ENCODE measurements at regions not wholly inside any gene's neighbourhood (a gene's known extent, or its start where the extent isn't known, plus 50 kb on each side); places are given as distances from the start of the nearest gene placed in this dataset.
"Not testable (repeated sequence)": the region's sequence is repeated elsewhere in the genome, so short reads cannot be mapped to it uniquely, and the experiment has no call there.

DNA sequence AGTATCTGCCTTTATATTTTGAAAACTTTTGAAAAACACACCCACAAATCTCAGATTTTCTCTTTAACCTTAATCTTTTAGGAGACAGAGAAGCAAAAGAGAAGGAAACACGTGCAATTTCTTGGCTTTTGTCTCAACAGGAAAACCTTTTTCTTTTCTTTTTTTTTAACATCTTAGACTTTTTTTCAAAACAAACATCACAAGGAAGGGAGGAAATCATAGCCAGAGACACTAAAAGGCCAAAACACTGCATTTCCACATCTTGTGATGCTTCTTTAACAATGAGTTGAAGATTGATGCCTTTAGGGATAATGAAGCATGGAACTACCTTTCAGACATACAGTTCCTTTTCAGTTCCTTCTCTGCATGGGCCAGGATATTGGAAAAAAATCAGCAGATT is 136.6 kb upstream of the NRBF2 start:
- no peak for DNase-seq

GRCh38 chr10:62993121-62993520 is 140.0 kb upstream of the NRBF2 start:
- DNase-seq: no peak

DNA sequence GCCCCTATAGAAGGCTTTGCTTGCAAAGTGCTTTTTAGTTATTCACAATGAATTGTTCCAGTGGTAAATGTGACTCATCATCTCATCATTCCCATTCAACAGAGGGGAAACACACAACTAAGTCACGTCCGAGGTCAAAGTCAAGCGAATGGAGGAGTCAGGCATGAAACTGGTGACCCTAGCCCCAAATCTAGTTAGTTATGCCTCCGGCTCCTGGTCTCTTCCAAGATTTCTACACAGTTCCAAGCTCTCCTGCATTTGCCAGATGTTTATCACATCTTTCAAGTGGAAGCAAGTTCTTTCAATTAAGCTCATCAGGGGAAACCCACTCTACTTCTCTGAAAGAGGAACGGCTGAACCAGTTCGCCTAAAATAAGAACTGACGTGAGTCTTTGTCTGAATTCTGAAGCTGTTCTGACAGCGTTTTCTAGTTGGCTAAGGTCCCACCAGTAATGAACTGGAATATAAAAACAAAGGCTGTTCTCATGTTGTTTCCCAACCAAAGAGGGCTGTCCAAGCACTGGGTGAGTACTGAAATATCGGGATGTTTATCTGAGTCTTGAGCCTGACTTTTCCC is 140.9 kb upstream of the NRBF2 start:
- DNase-seq: peak; percentile 71

DNA sequence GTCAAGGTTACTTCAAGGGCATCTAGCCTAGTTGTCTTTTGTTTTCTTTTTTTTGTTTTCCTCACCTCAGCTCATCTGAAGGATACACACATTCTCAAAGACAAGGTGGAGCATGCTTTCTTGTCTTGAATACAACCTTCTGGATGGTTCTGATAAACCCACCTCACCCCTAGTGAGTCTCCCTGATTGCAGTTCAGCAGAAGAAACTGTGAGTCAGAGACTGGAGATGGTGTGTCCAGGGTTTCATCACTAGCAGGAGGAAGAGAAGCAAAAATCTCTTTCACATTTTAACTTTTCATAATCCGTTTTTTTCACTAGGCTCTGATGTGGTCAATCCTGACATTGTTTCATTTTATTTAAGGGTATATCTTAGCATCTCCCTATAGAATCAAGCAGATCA is 143.0 kb upstream of the NRBF2 start:
- DNase-seq: peak; percentile 20

DNA sequence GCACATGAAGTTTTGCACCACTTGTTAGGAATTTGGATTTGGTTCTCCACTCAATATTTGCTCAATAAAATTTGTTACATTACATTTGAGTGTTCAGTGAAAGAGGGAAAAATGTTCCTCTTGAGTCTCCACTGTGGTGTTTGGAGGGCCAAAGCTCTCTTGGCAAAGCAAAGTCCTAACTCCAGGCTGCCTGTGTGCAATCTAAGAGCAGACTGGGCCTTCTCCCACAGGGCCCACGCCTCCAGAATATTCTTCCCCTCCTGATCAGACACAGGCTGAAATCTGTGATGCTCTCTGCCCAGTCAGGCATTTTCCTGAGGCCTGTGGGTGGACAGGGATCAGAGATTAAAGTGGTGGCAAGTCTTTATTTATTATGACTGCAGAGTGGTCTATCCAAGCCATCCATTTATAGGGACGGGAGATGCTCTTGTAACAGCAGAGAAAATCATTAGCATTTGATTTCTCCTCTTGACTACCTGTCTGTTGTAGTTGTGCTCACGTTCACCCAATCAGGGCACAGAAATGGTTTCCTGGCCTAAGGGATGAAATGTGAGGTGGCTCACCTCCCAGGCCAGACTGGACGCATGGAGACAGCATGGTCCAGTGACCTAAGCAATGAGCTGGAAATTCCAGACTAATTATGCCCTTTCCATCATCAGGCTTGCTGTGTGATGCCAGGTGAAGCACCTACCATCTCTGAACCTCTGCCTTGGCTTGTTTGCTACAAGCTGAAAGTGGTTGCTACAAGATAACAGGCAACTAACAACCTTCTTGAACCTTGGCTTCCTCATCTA is 147.1 kb upstream of the NRBF2 start:
- DNase-seq: no peak

GRCh38 chr10:62981096-62981495 is 152.0 kb upstream of the NRBF2 start:
- DNase-seq: no peak

DNA sequence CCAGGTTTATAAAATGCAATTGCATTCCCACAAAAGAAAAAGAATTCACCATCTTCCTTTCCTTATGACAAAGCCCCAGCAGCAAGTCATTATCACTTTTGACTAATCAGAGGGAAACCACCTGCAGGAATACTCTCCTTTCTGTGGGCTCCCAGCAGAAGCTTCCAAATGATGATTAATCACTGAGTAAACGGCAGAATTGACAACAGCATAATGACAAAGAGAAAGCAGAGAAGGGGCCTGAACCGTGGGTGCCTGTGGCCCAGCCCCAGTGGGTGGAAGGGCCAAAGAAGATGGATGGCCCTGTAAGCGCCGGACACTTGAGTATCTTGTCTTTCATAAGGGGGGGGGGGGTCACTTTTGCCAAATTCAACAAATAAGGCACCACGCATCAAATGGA is 152.4 kb upstream of the NRBF2 start:
- DNase-seq: peak; percentile 37

GRCh38 chr10:62979921-62980320 is 153.2 kb upstream of the NRBF2 start:
- no peak for DNase-seq

DNA sequence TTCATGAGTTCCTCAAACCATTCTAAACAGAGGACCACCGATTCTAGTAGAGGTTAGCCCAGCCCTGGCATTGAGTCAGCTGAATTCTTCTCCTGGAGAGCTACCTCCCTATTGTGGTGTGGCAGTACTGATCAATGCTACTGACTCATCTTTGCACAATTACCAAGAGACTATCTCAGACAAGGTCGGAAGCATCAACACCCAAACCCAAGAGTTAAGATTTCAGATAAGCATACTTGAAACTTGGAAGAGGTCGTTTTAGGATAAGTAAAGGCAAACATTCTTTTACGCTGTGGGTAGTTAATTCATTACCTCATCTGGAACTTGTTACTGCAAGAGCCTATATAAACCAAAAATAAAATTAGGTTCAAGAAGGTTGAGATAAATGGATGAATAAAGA is 154.6 kb upstream of the NRBF2 start:
- no peak for DNase-seq

DNA sequence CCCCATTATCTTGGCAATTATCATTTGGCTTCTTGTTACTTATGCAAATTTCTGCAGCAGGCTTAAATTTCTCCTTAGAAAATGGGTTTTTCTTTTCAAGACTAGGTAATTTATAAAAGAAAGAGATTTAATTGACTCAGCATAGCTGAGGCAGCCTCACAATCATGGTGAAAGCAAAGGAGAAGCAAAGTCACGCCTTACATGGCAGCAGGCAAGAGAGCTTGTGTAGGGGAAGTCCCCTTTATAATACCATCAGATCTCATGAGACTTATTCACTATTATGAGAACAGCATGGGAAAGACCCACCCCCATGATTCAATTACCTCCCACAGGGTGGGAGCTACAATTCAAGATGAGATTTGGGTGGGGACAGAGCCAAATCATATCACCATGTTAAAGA is 158.3 kb upstream of the NRBF2 start:
- DNase-seq: not testable (repeated sequence)

GRCh38 chr10:62972103-62972502 is 155.9 kb upstream of the EGR2 start:
- DNase-seq: peak; percentile 43

GRCh38 chr10:62964026-62964425 is 147.9 kb upstream of the EGR2 start:
- no peak for DNase-seq

- peak; percentile 16 for DNase-seq
Measured at GRCh38 chr10:62961951-62962523, 145.9 kb upstream of the EGR2 start.

- peak; percentile 84 for DNase-seq
Measured at GRCh38 chr10:62960416-62960815, 144.2 kb upstream of the EGR2 start.

DNA sequence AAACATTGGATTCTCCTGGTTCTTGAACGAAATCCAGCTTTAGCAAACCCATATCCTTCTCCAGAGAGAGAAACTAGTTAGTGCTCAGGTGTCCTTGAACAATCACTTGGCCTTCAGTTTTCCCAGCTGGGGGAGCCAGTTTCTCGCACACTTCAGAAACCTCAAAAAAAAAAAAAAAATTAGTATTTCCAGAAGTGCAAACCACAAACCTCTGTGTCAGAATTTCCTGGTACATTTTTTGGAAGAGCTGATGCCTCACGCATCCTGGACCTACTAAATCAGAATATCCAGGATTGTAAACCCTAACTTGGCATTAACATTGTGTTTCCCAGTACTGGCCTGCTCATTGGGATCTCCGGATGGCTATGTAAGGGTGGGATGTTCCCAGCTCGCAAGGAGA is 143.4 kb upstream of the EGR2 start:
- DNase-seq: peak; percentile 67

DNA sequence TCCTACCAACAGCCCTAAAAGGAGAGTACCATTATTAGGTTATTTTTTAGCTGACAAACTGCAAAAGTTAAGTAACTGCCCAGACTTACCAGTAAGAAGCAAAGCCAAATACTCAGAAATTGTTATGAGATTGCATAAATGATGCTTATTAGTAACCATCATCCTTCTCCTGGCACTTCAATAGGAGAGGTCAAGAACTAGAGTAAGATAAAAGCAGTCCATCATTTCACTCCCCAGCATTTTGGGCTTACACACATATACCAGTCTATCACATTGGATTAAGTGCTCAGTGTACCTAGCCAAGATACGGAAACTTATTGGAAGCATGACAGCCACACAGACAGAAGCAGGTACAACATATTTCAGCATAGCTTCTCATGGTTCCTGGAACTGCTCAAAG is 142.8 kb upstream of the EGR2 start:
- DNase-seq: no peak

DNA sequence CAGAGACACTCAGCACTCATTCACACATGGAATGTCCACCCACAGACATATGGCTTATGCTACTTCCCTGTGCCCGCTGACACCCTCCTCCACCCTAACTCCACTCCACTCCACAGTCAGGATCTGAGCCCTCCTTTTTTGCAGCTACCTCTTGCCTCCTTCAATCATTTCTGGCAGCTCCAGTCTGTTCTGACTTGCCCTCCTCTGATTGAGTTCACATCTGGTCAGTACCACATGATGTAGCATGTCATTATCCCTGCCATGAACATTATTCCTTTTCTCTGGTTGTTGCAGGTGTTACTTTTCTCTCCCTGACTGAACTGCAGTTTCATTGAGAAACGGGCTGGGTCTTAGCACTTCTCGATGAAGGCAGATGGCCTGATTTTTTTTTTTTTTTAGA is 130.1 kb upstream of the EGR2 start:
- DNase-seq: no peak

GRCh38 chr10:62939698-62940097 is 123.5 kb upstream of the EGR2 start:
- DNase-seq: no peak

DNA sequence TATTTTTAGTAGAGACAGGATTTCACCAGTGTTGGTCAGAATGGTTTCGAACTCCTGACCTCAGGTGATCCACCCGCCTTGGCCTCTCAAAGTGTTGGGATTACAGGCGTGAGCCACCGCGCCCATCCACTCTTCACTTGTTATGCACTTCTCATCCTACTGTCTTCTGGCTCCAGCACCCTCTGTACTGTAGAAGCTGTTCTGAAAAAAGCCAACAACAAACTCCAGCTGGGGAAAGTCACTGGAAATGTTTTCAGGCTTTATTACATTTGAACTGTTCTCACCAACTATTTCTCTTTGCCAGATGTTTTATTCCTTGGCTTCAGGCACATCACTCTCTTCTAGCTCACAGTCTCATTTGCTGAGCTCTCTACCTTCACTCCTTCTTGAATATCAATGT is 122.5 kb upstream of the EGR2 start:
- no peak for DNase-seq

GRCh38 chr10:62937674-62938073 is 121.5 kb upstream of the EGR2 start:
- no peak for DNase-seq

- no peak for DNase-seq
Measured at GRCh38 chr10:62935022-62935421, 118.9 kb upstream of the EGR2 start.

GRCh38 chr10:62934258-62934657 is 118.1 kb upstream of the EGR2 start:
- DNase-seq: no peak

- not testable (repeated sequence) for DNase-seq
Measured at GRCh38 chr10:62928763-62929162, 112.6 kb upstream of the EGR2 start.

DNA sequence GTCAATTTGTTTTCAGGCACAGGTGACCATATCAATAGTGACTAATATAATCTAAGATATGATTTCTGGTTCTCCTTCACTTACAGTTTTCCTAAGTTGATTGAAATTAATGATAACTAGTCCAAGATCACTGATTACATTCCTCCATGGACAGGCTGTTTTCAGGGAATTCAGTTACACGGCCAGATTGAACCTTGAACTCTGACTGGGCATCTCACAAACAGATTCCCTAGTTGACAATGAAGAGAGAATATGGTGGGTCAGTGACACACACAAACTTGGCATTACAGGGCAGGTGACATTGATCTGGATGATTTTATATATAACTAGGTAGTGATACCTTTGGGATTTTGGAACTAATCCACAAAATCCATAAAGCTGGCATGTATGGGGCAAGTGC is 110.2 kb upstream of the EGR2 start:
- DNase-seq: no peak

- no peak for DNase-seq
Measured at GRCh38 chr10:62924344-62924748, 108.2 kb upstream of the EGR2 start.

Data from HCEC 1CT (cell line).